COLO668 (cell line): ENCODE measurements at regions not wholly inside any gene's neighbourhood (a gene's known extent, or its start where the extent isn't known, plus 50 kb on each side); places are given as distances from the start of the nearest gene placed in this dataset.
A peak's percentile ranks its signal among the peaks of the same experiment; 100 is the strongest.
"Not testable (repeated sequence)": the region's sequence is repeated elsewhere in the genome, so short reads cannot be mapped to it uniquely, and the experiment has no call there.

Experiments used
- DNase-seq: peaks from one replicate; lab custom pipeline; 2025; ENCODE audit not compliant: unreplicated experiment; lab: John Stamatoyannopoulos, UW

DNA sequence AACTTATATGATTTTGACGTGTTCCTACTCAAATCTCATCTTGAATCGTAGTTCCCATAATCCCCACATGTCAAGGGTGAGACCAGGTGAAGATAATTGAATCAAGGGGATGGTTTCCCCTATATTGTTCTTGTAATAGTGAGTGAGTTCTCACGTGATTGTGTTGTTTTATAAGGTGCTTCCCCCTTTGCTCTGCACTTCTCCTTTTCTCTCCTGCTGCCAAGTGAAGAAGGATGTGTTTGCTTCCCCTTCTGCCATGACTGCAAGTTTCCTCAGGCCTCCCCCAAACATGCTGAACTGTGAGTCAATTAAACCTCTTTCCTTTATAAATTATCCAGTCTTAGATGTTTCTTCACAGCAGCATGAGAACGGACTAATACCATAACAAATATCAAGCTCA is 83.2 kb downstream of the MANEA start:
- no peak for DNase-seq

DNA sequence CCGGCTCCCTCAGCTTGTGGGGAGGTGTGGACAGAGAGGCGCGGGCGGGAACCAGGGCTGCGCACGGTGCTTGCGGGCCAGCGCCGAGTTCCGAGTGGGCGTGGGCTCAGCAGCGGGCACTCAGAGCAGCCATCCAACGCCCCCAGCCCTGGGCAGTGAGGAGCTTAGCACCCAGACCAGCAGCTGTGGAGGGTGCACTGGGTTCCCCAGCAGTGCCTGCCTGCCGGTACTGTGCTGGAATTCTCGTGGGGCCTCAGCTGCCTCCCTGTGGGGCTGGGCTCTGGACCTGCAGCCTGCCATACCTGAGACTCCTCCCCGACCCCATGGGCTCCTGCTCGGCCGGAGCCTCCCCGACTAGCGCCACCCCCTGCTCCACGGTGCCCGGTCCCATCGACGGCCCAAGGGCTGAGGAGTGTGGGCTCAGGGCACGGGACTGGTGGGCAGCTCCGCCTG is 92.7 kb downstream of the MANEA start:
- DNase-seq, result no peak

DNA sequence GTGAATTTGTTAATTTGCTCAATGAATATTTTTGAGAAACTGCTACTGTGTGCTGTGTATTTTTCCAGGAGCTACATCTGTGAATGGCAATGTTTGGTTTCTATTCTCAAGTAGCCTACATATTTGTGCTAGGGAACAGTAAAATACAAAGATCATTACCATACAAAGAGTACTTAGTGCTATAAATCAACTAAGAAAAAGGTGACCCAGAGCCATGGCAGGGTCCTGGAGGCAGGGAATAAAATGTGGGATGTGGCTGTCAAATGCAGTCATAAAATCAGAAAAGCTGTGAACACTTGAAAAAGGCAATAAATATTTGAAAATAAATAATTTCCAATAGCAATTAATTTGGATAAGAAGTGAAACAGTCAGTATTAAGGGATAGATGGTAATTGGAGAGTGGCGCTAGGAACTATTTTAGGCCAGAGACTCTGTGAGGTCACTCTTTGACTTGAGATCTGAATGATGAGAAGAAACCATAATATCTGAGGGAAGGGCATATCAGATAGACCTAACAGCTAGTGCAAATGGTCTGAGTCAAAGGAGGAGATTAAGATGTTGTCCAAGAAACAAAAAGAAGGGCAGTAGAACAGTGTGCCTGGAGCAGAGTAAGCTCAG is 98.8 kb downstream of the MANEA start:
- no peak for DNase-seq

DNA sequence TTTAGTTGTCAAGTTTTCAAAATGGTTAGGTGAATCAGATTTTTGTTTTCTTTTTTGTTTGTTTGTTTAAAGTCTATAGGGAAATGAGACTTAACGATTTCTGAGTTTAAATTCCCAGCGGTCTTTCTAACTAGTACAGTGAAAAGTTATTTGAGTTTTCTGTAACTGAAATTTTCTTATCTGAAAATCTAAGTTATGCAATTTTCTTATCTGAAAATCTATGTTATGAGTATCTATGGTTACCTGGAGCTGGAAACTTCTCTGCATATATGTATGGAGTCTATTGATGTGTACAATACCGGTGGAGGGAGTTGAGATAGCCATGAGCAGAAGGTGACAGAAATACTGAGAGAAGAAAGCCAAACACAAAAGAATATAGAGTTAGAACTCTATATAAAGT is 102.6 kb downstream of the MANEA start:
- no peak for DNase-seq

DNA sequence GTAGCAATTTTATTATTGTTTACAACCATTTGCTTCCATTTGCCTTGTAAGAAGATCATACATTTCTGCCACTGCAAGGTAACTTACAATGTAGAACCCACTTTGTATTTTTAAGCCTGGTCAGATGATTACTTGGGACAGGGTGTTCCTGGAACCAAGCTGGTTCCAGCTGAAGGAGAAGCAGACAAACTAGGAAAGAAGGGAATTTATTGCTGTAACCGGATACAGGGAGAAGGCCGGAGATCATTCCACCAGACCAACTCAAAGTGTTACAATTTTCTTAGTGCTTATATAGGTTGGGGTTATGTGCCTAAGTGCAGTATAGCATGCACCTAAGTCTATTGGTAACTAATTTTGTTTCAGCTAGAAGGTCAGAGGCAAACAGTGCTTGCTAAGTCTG is 104.4 kb downstream of the MANEA start:
- no peak for DNase-seq

DNA sequence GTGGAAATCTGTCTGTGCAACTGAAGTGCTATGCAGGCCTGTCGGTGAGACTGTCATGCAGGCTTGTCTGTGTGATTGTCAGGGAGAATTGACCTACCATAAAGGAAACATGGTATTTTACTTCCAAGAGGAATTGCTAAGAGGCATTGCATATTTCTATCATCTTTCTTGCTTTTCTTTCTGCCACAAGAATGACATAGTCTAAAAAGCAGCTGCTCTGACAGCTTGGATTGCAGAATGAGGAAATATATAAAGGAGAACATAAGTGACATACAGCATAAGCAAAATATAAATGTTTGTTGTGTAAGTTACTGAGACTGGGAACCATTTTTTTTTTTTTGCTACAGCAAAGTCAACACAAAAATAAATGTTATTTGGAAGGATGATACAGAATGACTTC is 105.1 kb downstream of the MANEA start:
- no peak for DNase-seq

DNA sequence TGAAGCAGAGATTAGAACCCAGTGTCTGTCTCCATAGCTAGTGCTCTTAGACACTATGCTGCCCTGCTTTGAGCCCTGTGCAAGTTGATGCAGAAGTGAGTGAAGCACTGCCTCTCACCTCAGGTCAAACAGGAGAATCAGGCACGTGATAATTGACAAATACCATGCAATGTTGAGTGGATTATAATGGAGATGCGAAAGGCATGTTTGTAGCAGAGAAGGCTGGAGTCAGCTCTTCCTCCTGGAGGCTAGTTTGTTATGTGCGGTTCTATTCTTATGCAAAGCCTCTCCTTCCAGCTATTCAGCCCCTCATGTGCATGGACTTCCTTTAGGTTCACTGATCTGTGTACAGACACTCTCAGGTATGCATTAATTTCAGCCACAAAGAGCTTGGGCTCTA is 108.5 kb downstream of the MANEA start:
- no peak for DNase-seq

DNA sequence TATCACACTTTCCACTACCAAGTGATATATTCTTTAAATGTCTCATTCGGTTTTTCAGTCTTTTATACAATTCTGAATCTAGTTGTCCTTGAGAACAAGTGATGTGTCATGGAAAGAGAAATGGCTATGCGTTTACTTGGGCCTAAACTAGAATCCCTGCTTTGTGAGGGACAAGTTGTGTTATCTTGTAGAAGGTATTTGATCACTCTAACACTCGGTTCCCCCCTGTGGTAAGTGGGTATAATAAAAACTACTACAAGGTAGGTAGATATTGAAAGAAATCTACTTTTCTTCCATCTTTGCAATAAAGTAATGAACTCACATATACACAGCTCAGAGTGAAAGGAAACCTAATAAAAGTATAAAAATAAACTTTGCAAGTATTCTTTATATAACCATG is 108.9 kb downstream of the MANEA start:
- no peak for DNase-seq

DNA sequence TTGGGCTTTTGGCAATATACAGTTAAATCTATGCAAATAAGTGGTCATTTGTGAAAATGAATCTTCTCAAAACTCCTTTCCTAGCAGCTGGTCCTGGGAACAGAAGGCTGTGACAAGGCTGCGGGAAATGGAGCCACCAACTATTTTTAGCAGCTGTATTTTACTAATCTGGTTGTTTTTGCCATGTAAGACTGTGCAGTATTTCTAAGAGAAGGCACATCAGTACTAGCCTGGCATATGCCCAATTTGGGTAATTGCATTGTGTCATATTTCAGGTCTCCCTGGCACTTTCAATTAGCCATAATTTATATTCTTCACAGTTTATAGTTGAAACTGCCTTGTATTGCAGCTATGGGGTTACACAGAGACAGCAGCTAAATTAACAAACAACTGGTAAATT is 109.6 kb downstream of the MANEA start:
- no peak for DNase-seq

DNA sequence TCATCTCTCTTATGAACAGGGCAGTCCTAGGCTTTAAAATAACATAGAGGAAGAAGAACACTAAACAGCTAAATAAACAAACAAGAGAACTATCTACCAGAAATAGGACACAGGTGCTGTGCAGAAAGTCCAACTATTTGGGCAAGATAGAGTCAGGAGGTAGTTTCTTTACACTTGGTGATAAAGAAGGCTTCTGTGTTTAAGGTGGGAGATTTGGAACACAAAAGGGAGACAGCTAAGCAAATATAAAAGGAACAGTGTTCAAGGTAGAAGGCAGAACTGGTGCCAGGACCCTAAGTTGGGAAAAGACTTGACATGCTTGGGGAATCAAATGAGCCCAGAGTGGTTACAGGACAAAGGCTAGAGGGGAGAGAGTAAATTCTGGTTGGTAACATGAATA is 110.5 kb downstream of the MANEA start:
- no peak for DNase-seq

DNA sequence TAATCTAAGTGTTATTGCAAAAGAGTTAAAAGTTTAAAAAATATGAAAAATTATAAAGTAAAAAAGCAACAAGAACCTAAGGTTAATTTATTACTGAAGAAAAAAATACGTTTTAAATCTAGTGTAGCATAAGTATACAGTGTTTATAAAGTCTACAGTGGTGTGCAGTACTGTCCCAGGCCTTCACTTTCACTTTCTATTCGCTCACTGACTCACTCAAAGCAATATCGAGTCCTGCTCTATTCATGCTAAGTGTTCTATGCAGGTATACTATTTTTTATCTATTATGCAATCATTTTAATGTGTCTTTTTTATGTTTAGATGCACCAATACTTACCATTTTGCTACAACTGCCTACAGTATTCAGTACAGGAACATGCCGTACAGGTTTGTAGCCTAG is 113.0 kb downstream of the MANEA start:
- no peak for DNase-seq

DNA sequence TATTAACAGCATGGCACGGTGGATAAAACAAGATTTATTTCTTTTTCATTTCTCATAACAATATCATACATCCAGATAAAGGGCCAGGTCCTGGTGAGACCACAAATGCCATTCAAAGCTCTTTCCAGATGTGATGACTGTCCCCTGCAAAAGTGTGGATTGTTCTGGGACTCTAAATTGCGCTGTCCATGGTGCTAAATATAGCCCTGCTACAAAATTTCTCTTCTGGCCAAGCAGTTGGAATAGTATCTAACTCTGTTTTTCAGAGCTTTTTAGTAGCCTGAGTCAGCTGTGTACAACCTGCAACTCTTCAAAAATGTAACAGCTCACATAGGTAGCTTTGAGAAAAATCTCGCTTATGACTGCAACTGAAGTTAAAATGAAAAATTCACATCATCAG is 115.8 kb downstream of the MANEA start:
- no peak for DNase-seq

DNA sequence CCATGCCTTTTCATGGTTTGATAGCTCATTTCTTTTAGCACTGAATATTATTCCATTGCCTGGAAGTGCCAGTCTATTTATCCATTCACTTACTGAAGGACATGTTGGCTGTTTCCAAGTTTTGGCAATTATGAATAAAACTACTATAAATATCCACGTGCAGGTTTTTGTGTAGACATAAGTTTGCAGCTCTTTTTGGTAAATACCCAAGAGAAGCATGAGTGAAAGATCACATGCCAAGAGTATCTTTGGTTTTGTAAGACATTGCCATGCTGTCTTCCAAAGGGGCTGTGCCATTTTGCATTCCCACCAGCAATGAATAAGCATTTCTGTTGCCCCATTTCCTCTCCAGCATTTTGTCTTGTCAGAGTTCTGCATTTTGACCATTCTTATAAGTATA is 120.9 kb downstream of the MANEA start:
- DNase-seq, result no peak

DNA sequence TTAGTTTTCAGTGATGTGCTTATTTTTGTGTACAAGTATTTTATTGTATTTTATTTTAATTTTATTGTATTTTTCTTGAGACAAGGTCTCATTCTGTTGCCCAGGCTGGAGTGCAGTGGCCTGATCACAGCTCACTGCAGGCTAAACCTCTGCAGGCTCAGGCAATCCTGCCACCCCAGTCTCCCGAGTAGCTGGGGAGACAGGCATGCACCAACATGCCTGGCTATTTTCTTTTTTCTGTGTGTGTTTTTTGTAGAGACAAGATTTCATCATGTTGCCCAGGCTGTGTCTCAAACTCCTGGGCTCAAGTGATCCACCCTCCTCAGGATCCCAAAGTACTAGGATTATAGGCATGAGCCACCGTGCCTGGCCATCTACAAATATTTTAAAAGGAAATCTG is 146.3 kb downstream of the MANEA start:
- no peak for DNase-seq

DNA sequence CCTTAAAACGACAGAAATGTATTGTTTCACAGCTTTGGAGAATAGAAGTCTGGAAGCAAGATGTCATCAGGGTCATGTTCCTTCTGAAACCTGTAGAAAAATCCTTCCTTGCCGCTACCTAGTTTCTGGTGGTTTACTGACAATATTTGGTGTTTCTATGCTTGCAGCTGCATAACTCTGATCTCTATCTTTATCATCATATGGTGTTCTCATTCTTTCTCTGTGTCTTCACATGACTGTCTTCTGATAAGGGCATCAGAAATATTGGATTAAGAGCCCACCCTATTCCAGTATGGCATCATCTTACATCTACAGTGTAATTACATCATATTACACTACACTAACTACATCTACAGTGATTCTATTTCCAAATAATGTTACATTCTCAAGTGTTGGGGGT is 148.0 kb downstream of the MANEA start:
- no peak for DNase-seq

DNA sequence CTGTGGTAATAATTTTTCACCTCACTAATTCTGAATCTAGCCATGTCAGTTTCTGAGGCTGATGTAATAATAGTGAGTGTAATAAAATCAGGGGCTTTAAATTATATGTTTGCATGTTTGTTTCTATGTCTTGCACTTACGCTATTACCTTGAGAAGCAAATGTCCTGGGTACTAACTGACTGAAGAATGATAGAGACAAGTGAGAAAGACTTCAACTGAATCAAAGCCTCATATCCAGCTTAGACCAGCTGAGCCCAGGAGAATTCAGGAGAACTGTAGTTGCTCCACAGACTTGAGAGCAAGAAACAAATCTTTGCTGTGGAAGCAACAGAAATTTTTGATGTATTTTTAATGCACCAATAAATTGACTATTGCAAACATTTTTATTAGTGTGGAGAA is 162.8 kb downstream of the MANEA start:
- no peak for DNase-seq

DNA sequence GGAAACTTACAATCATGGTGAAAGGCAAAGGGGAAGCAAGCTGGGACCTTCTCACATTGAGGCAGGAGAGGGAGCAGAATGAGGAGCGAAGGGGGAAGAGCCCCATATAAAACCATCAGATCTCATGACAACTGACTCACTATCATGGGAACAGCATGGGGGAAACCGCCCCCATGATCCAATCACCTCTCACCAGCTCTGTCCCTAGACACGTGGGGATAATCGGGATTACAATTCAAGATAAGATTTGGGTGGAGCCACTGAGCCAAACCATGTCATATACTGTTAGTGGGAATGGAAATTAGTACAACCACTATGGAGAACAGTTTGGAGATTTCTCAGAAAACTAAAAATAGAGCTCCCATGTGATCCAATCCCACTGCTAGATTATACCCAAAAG is 163.7 kb downstream of the MANEA start:
- no peak for DNase-seq

DNA sequence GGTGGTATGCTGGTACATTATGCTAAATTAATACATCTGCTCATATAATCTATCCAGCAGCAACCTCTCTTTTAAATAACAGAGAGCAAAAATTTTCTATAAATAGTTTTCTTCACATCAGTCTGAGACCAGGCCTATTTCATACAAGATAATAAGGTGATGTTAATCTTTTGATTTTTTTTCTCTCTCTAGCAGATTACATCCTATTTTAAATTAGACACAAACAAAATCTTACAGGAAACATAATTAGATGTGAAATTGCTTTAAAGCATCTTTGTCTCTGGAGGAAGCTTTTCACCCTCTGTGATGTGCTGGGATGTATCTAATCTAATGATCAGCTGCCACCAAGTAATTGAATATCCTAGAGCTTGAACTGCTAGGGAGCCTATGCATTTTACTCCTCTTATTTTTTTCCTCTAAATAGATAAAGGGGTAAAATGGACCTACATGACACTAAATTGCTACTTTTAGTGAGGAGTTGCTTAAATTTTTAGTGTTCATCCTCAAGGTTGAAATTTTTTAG is 165.5 kb downstream of the MANEA start:
- no peak for DNase-seq

DNA sequence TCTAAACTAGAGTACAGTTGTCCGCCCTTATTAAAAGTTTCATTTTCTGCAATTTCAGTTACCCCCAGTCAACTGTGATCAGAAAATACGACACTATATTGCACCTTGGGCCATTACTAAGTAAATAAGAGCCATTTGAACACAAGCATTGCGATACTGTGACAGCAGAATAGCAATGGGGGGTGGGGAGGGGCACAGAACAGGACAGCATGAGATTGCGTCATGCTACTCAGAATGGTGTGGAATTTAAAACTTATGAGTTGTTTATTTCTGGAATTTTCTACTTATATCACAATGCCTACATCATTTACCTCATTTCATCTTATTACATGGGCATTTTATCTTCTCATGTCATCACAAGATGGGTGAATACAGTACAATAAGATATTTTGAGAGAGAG is 166.3 kb downstream of the MANEA start:
- DNase-seq, result no peak

DNA sequence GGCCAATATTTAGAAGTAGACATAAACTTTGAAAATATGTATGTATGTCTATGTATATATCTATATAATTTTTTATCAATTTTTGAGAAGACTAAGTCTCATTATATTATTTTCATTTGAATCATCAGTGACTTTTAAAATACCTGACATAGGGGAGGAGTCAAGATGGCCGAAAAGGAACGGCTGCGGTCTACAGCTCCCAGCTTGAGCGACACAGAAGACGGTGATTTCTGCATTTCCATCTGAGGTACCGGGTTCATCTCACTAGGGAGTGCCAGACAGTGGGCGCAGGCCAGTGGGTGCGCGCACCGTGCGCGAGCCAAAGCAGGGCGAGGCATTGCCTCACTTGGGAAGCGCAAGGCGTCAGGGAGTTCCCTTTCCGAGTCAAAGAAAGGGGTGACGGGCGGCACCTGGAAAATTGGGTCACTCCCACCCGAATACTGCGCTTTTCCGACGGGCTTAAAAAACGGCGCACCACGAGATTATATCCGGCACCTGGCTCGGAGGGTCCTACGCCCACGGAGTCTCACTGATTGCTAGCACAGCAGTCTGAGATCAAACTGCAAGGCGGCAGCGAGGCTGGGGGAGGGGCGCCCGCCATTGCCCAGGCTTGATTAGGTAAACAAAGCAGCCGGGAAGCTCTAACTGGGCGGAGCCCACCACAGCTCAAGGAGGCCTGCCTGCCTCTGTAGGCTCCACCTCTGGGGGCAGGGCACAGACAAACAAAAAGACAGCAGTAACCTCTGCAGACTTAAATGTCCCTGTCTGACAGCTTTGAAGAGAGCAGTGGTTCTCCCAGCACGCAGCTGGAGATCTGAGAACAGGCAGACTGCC is 181.1 kb downstream of the MANEA start:
- DNase-seq, result not testable (repeated sequence)

DNA sequence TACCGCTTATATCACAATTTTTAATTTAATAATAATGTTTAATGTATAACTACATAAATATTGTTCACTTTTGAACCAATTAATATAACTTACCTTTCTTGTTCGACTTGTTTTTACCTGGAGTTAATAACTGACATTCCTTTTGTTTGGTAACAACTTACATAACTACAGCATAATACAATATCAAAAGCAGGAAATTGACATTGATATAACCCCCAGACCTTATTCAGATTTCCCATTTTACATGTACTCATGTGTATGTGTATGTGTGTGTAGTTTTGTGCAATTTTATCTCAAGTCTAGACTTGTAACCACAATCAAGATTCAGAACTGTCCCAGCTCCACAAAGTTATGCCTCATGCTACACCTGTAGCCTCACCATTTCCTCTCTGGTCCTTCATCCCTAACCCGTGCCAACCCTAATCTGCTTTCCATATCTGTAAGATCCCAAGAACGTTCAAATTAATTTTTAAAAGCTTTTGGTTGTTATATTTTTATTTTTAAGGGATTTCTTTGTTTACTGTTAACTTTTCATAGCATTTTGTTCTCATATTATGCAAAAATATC is 190.6 kb downstream of the MANEA start:
- DNase-seq, result no peak

DNA sequence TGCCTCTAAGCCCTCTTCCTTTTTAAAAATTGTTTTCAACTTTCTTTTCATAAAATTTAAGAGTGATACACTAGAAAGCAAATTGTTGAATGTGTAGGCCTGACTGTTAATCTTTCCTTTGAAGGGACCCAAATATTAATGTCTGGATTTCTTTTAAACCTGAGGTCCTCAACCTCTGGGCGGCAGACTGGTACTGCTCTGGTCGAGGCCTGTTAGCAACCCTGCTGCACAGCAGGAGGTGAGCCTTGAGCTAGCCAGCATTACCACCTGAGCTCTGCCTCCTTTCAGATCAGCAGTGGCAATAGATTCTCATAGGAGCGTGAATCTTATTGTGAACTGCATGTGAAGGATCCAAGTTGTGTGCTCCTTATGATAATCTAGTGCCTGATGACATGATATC is 191.2 kb downstream of the MANEA start:
- DNase-seq, result peak; percentile 0
